MM.1S (cell line): ENCODE measurements at regions not wholly inside any gene's neighbourhood (a gene's known extent, or its start where the extent isn't known, plus 50 kb on each side); places are given as distances from the start of the nearest gene placed in this dataset.
"Not testable (repeated sequence)": the region's sequence is repeated elsewhere in the genome, so short reads cannot be mapped to it uniquely, and the experiment has no call there.

Source experiments
- DNase-seq: peaks from one replicate; pipeline ENCODE4 v3.0.0-alpha.2; 2015
- H2AFZ ChIP-seq: fragments of 300-600 bp; sonication (generic); 2 replicates; pipeline ENCODE4 v1.6.0; 2016; ENCODE audit warnings: antibody characterized with exemption, low read length
- H3F3A ChIP-seq: fragments of 300-600 bp; sonication (generic); 2 replicates; pipeline ENCODE4 v1.6.1; 2016; ENCODE audit warnings: mild to moderate bottlenecking, antibody characterized with exemption, low read length, moderate library complexity, mixed read lengths; ENCODE audit not compliant: insufficient read depth
- H3K27ac ChIP-seq: fragments of 300-600 bp; sonication (generic); 2 replicates; pipeline ENCODE4 v1.5.1; 2016; ENCODE audit warnings: mild to moderate bottlenecking, low read length
- H3K27me3 ChIP-seq: fragments of 300-600 bp; sonication (generic); replicated peaks from 2 replicates; pipeline ENCODE4 v1.6.0; 2016; ENCODE audit warnings: low read length; ENCODE audit not compliant: insufficient read depth
- H3K36me3 ChIP-seq: fragments of 300-600 bp; sonication (generic); replicated peaks from 2 replicates; pipeline ENCODE4 v1.6.1; 2016; ENCODE audit warnings: mild to moderate bottlenecking, low read length, mixed read lengths; ENCODE audit not compliant: insufficient read depth
- H3K4me1 ChIP-seq: fragments of 300-600 bp; sonication (generic); 2 replicates; pipeline ENCODE4 v1.6.1; 2016; ENCODE audit warnings: low read length, mixed read lengths
- H3K4me2 ChIP-seq: fragments of 300-600 bp; sonication (generic); 2 replicates; pipeline ENCODE4 v1.6.0; 2016; ENCODE audit warnings: low read depth, low read length
- H3K4me3 ChIP-seq: fragments of 300-600 bp; sonication (generic); 2 replicates; pipeline ENCODE4 v1.5.1; 2016; ENCODE audit warnings: low read length, mixed read lengths
- H3K79me2 ChIP-seq: fragments of 300-600 bp; sonication (generic); 2 replicates; pipeline ENCODE4 v1.6.1; 2016; ENCODE audit warnings: mixed run types, low read length, mixed read lengths
- H3K9ac ChIP-seq: fragments of 300-600 bp; sonication (generic); 2 replicates; pipeline ENCODE4 v1.6.1; 2016; ENCODE audit warnings: low read length, mixed read lengths
- H3K9me2 ChIP-seq: fragments of 300-600 bp; sonication (generic); replicated peaks from 2 replicates; pipeline ENCODE4 v1.6.1; 2016; ENCODE audit warnings: mild to moderate bottlenecking, low read length, mixed read lengths; ENCODE audit not compliant: insufficient read depth
- H3K9me3 ChIP-seq: fragments of 300-600 bp; sonication (generic); replicated peaks from 2 replicates; pipeline ENCODE4 v1.6.1; 2016; ENCODE audit warnings: mild to moderate bottlenecking, low read length, mixed read lengths; ENCODE audit not compliant: insufficient read depth
- H4K20me1 ChIP-seq: fragments of 300-600 bp; sonication (generic); 2 replicates; pipeline ENCODE4 v1.6.1; 2016; ENCODE audit warnings: mild to moderate bottlenecking, low read length, moderate library complexity, mixed read lengths; ENCODE audit not compliant: insufficient read depth
- EZH2 ChIP-seq: fragments of 300-600 bp; sonication (generic); optimal IDR thresholded peaks from 2 replicates; pipeline ENCODE3; 2017; ENCODE audit warnings: low read depth, mild to moderate bottlenecking, antibody characterized with exemption, low read length, mixed read lengths
- EZH2phosphoT487 ChIP-seq: fragments of 300-600 bp; sonication (generic); IDR thresholded peaks from 2 replicates; pipeline ENCODE4 v1.6.1; 2018; ENCODE audit warnings: antibody characterized with exemption, low read length
- TF ChIP-seq, protein P1 (sequence below): fragments of 300-600 bp; sonication (generic); IDR thresholded peaks from 2 replicates; pipeline ENCODE4 v1.5.1; 2016; ENCODE audit warnings: antibody characterized with exemption, low read length, mixed read lengths

DNA sequence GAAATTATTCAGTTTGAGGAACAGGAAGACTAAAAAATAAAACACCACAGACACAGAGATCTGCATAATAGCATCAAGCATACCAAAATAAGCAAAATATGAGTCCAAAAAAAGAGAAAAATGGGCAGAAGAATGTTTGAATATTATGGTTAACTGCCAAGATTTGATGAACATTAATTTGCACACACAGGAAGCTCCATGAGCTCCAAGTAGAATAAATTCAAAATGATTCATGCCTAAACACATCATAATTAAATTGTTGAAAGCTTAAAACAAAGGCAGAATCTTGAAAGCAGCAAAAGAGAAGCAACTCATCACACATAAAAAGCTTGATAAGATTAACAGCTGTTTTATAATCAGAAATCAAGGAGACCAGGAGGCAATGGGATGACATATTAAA lies 156.6 kb upstream of the ARSJ start:
- H3K9ac ChIP-seq: no peak overlapping the region
- no peaks in the 10 kb centered on the region for H3K79me2 ChIP-seq
- H2AFZ ChIP-seq: no peak overlapping the region

DNA sequence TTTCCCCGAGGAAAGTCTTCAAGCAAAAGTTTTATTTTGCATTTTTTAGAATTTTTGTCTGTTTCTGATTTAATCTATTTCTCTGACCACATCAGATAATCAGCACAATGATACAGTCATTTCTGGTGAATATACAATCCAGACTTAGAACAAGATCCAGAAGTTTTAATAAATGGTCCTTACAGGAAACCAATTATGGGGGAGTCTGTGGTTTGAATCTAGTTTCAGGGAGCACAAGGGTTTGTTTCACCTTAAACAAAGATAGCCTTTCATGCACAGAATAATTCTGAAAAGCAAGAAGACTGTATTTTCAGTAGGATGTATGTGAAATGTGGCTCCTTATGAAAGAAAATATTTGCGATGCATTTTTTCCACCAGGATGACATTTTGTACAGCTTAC lies 158.5 kb upstream of the ARSJ start:
- DNase-seq: no peak
- H3K4me2 ChIP-seq: no peak overlapping the region
- no peak for TF ChIP-seq EZH2
- no peak for TF ChIP-seq EZH2phosphoT487
- TF ChIP-seq, protein P1, sequence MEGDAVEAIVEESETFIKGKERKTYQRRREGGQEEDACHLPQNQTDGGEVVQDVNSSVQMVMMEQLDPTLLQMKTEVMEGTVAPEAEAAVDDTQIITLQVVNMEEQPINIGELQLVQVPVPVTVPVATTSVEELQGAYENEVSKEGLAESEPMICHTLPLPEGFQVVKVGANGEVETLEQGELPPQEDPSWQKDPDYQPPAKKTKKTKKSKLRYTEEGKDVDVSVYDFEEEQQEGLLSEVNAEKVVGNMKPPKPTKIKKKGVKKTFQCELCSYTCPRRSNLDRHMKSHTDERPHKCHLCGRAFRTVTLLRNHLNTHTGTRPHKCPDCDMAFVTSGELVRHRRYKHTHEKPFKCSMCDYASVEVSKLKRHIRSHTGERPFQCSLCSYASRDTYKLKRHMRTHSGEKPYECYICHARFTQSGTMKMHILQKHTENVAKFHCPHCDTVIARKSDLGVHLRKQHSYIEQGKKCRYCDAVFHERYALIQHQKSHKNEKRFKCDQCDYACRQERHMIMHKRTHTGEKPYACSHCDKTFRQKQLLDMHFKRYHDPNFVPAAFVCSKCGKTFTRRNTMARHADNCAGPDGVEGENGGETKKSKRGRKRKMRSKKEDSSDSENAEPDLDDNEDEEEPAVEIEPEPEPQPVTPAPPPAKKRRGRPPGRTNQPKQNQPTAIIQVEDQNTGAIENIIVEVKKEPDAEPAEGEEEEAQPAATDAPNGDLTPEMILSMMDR: no peak
- H3K79me2 ChIP-seq: no peaks in the 10 kb centered on the region
- H3F3A ChIP-seq: no peaks in the 10 kb centered on the region
- no peaks in the 10 kb centered on the region for H3K9me3 ChIP-seq
- no peaks in the 10 kb centered on the region for H4K20me1 ChIP-seq
- H3K36me3 ChIP-seq: no peaks in the 10 kb centered on the region
- H3K4me3 ChIP-seq: no peak overlapping the region
- H3K27ac ChIP-seq: no peak overlapping the region
- no peak overlapping the region for H3K9ac ChIP-seq
- H3K9me2 ChIP-seq: no peaks in the 10 kb centered on the region
- H3K27me3 ChIP-seq: no peaks in the 10 kb centered on the region
- H3K4me1 ChIP-seq: no peaks in the 10 kb centered on the region
- no peak overlapping the region for H2AFZ ChIP-seq

More for the DNA sequence above, 156.6 kb upstream of the ARSJ start:
- no peak overlapping the region for H3K4me2 ChIP-seq
- no peaks in the 10 kb centered on the region for H3K36me3 ChIP-seq
- no peaks in the 10 kb centered on the region for H3K9me2 ChIP-seq
- H3K4me3 ChIP-seq: no peak overlapping the region
- no peaks in the 10 kb centered on the region for H4K20me1 ChIP-seq
- no peaks in the 10 kb centered on the region for H3K4me1 ChIP-seq
- H3K27ac ChIP-seq: no peak overlapping the region
- H3K9me3 ChIP-seq: no peaks in the 10 kb centered on the region
- no peaks in the 10 kb centered on the region for H3K27me3 ChIP-seq
- TF ChIP-seq EZH2: no peak
- TF ChIP-seq, protein P1: no peak
- H3F3A ChIP-seq: no peaks in the 10 kb centered on the region
- DNase-seq: no peak

DNA sequence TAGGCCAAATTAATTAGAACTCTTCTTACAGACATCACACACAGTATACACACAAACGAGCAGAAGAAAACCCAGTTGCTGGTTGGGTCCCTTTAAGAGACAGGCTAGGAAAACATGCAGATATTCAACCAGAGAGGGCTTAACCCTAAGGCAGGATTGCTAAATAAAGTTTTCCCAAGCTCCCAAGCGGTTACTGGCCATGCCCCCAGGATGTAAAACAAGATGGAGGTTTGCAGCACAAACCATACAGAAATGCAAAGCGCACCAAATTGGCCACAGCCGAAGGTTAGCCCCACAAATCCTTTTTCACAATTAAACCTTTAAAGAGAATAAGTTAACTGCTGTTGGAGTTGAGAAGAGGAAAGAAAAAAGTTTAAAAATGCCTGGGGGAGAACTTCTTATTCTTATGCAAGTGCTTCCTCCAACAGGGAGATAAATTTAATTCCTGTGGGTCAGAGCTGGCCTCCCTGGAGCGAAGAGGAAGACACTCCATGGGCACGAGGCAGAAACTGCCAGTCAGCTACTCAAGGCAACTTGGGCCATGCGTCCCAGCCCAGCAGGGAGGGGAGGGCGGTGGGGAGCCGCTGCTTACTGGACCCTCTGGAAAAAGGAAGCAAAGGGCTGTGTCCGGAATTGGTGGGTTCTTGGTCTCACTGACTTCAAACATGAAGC lies 167.6 kb upstream of the ARSJ start:
- Histone ChIP-seq H3K9me2 (no peaks in the 10 kb centered on the region), H3K36me3 (no peaks in the 10 kb centered on the region), H3K9me3 (no peaks in the 10 kb centered on the region), H3F3A (no peaks in the 10 kb centered on the region), H4K20me1 (no peaks in the 10 kb centered on the region), H2AFZ (no peak overlapping the region), H3K27ac (no peak overlapping the region), H3K27me3 (no peaks in the 10 kb centered on the region), H3K4me2 (no peak overlapping the region), H3K79me2 (no peaks in the 10 kb centered on the region), H3K9ac (no peak overlapping the region), H3K4me1 (no peaks in the 10 kb centered on the region), H3K4me3 (no peak overlapping the region)
- TF ChIP-seq, protein P1: no peak
- TF ChIP-seq EZH2 (no peak), EZH2phosphoT487 (no peak)
- DNase-seq: no peak

DNA sequence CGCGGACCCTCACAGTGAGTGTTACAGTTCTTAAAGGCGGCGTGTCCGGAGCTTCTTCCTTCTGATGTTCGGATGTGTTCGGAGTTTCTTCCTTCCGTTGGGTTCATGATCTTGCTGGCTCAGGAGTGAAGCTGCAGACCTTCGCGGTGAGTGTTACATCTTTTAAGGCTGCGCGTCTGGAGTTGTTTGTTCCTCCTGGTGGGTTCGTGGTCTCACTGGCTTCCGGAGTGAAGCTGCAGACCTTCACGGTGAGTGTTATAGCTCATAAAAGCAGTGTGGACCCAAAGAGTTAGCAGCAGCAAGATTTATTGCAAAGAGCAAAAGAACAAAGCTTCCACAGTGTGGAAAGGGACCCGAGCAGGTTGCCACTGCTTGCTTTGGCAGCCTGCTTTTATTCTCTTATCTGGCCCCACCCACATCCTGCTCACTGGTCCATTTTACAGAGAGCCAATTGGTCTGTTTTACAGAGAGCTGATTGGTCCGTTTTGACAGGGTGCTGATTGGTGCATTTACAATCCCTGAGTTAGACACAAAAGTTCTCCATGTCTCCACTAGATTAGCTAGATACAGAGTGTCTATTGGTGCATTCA lies 168.3 kb upstream of the ARSJ start:
- not testable (repeated sequence) for DNase-seq, H4K20me1 ChIP-seq, H3K79me2 ChIP-seq, H3K9ac ChIP-seq, H3K36me3 ChIP-seq, H3K9me2 ChIP-seq, H3K27ac ChIP-seq, H3K4me3 ChIP-seq, H3K4me2 ChIP-seq, H3K27me3 ChIP-seq, H3F3A ChIP-seq, H2AFZ ChIP-seq, H3K9me3 ChIP-seq, H3K4me1 ChIP-seq

DNA sequence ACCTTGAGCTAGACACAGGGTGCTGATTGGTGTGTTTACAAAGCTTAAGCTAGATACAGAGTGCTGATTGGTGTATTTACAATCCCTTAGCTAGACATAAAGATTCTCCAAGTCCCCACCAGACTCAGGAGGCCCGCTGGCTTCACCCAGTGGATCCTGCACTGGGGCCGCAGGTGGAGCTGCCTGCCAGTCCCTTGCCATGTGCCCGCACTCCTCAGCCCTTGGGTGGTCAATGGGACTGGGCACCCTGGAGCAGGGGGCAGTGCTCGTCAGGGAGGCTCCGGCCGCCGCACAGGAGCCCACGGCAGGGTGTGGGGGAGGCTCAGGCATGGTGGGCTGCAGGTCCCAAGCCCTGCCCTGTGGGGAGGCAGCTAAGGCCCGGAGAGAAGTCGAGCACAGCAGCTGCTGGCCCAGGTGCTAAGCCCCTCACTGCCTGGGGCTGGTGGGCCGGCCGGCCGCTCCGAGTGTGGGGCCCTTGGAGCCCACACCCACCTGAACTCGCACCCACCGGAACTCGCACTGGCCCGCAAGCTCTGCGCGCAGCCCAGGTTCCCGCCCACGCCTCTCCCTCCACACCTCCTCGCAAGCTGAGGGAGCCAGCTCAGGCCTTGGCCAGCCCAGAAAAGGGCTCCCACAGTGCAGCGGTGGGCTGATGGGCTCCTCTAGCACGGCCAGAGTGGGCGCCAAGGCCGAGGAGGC lies 169.1 kb upstream of the ARSJ start:
- H3K79me2 ChIP-seq, DNase-seq, H3K9me3 ChIP-seq, H3K27ac ChIP-seq, H3F3A ChIP-seq, H3K4me2 ChIP-seq, H3K9ac ChIP-seq, H3K36me3 ChIP-seq, H3K4me1 ChIP-seq, H3K4me3 ChIP-seq, H2AFZ ChIP-seq, H3K27me3 ChIP-seq, H3K9me2 ChIP-seq, H4K20me1 ChIP-seq: not testable (repeated sequence)
